Hepatocyte (in vitro differentiated cells): ENCODE measurements at regions not wholly inside any gene's neighbourhood (a gene's known extent, or its start where the extent isn't known, plus 50 kb on each side); places are given as distances from the start of the nearest gene placed in this dataset.

Source experiments
- EZH2 ChIP-seq: fragments of 200-600 bp; sonication (generic); IDR thresholded peaks from 2 replicates; pipeline ENCODE4 v1.6.1; 2016; ENCODE audit warnings: antibody characterized with exemption, mild to moderate bottlenecking, borderline replicate concordance
- EZH2phosphoT487 ChIP-seq: fragments of 200-600 bp; sonication (generic); IDR thresholded peaks from one replicate; pipeline ENCODE4 v1.6.1; 2018; ENCODE audit warnings: antibody characterized with exemption, mild to moderate bottlenecking, low read depth, moderate library complexity; ENCODE audit not compliant: unreplicated experiment, severe bottlenecking
- TF ChIP-seq, protein P1 (sequence below): fragments of 200-600 bp; sonication (generic); IDR thresholded peaks from 2 replicates; pipeline ENCODE4 v1.5.1; 2016; ENCODE audit warnings: antibody characterized with exemption, mild to moderate bottlenecking; ENCODE audit not compliant: poor library complexity

DNA sequence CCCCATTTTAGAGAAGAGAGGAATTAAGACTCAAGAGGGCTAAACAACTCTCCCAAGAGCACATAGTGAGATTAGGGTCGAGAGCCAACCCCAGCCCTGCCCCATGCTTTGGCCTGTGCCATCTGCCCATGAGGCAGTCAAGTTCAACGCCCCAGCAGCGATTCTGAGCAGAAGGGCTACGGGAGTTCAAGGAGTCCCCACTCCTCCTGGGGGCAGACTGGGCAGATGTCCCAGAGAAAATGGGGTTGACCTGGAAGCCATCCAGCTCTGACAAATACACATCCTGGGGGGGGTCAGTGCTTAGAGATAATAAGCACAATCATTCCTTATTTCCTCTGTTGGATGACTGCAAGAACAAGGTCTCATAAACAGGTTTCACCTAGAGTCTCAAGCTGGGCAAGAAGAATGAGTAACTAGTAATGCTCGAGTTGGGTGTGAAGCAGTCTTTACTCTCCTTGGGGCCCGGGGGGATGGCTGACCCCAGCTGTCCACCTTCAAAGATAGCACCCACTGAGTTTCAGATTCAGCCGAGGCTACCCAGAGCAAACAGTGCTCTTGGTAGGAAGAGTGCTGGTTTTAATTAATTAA lies 716.4 kb downstream of the RNF144A start:
- TF ChIP-seq, protein P1, sequence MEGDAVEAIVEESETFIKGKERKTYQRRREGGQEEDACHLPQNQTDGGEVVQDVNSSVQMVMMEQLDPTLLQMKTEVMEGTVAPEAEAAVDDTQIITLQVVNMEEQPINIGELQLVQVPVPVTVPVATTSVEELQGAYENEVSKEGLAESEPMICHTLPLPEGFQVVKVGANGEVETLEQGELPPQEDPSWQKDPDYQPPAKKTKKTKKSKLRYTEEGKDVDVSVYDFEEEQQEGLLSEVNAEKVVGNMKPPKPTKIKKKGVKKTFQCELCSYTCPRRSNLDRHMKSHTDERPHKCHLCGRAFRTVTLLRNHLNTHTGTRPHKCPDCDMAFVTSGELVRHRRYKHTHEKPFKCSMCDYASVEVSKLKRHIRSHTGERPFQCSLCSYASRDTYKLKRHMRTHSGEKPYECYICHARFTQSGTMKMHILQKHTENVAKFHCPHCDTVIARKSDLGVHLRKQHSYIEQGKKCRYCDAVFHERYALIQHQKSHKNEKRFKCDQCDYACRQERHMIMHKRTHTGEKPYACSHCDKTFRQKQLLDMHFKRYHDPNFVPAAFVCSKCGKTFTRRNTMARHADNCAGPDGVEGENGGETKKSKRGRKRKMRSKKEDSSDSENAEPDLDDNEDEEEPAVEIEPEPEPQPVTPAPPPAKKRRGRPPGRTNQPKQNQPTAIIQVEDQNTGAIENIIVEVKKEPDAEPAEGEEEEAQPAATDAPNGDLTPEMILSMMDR: no peak
- TF ChIP-seq EZH2 (no peak), EZH2phosphoT487 (no peak)
